ENCODE measurements at regions not wholly inside any gene's neighbourhood (a gene's known extent, or its start where the extent isn't known, plus 50 kb on each side); places are given as distances from the start of the nearest gene placed in this dataset.

- H3K27me3 ChIP-seq, result no peaks in the 10 kb centered on the region
- H3K9me3 ChIP-seq (ENCODE audit: low read depth), result no peaks in the 10 kb centered on the region
- H3K79me2 ChIP-seq, result no peaks in the 10 kb centered on the region
- no peaks in the 10 kb centered on the region for H3K36me3 ChIP-seq (replicated peaks; ENCODE audit: insufficient read depth, low read depth)
- TF ChIP-seq EZH2phosphoT487 (IDR thresholded peaks at IDR 0.05; ENCODE audit: low read depth, severe bottlenecking, unreplicated experiment), result no peak
- TF ChIP-seq CTCF (IDR thresholded peaks at IDR 0.05; ENCODE audit: poor library complexity), result no peak
- no peak for DNase-seq (ENCODE audit: low spot score)
- H3K4me2 ChIP-seq, result no peak overlapping the region
- no peaks in the 10 kb centered on the region for H3K4me1 ChIP-seq (ENCODE audit: insufficient read depth)
- no peak overlapping the region for H3K27ac ChIP-seq
- H3K9me2 ChIP-seq (replicated peaks; ENCODE audit: insufficient read depth), result no peaks in the 10 kb centered on the region
- no peak overlapping the region for H3K4me3 ChIP-seq
- H2AFZ ChIP-seq, result no peak overlapping the region
- H4K20me1 ChIP-seq (ENCODE audit: insufficient read depth, poor library complexity, severe bottlenecking), result no peaks in the 10 kb centered on the region
- WGBS (ENCODE audit: low lambda C conversion rate, missing lambda C conversion rate), result 97% methylated on average over 4 of the region's 4 CpGs
Measured at GRCh38 chr12:33663000-33663654, 223.5 kb upstream of the SYT10 start.

DNA sequence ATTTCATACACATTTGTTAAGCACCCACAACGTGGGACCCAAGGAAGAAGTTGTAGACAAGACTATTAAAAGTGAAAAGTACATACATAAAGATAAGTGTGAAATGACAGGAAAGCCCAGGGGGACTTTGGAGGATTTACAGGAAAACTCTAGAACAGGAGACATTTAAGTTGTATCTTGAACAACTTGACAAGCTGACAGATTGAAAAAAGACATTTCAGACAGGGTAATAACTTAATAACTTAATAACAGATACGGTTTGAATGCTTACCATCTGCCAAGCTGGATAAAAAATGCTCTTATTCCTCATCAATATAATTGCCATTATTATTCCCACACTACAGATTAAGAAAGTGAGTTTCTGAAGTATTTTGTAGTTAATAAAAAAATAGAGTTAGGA is 229.7 kb upstream of the SYT10 start:
- TF ChIP-seq CTCF (IDR thresholded peaks at IDR 0.05; ENCODE audit: poor library complexity) (no peak), EZH2phosphoT487 (IDR thresholded peaks at IDR 0.05; ENCODE audit: low read depth, severe bottlenecking, unreplicated experiment) (no peak), EZH2 (IDR thresholded peaks at IDR 0.05; ENCODE audit: borderline replicate concordance) (no peak)
- WGBS (ENCODE audit: low lambda C conversion rate, missing lambda C conversion rate), result 36% methylated on average over 2 of the region's 2 CpGs
- Histone ChIP-seq H3K4me3 (no peak overlapping the region), H3K4me1 (ENCODE audit: insufficient read depth) (no peaks in the 10 kb centered on the region), H3K4me2 (no peak overlapping the region), H3K79me2 (no peaks in the 10 kb centered on the region), H4K20me1 (ENCODE audit: insufficient read depth, poor library complexity, severe bottlenecking) (no peaks in the 10 kb centered on the region), H3K27ac (no peak overlapping the region), H3K9me3 (ENCODE audit: low read depth) (no peaks in the 10 kb centered on the region), H3K9me2 (replicated peaks; ENCODE audit: insufficient read depth) (no peaks in the 10 kb centered on the region), H2AFZ (no peak overlapping the region), H3K36me3 (replicated peaks; ENCODE audit: insufficient read depth, low read depth) (no peaks in the 10 kb centered on the region), H3K27me3 (no peaks in the 10 kb centered on the region)
- DNase-seq (ENCODE audit: low spot score), result no peak

DNA sequence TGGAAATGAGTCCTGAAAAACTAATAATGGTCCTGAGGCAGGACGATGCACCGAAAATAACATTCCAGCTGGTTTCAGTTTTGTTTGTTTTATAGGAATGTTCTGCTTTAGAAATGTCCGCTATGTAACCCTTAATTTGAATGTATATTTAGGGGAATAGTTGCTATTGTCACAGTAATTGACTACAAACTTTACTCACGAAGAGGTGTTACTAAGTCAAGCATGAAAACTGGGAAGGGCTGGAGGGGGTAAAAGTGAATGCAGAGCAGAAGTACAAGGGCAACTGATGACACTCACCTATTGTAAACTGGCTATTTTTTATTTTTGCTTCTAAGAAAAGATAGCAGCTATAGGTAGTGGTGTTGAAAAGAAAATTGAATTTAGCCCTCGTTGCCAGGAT is 230.7 kb upstream of the SYT10 start:
- peak overlapping the region; percentile 34 for H3K4me2 ChIP-seq
- H3K9me2 ChIP-seq (replicated peaks; ENCODE audit: insufficient read depth), result no peaks in the 10 kb centered on the region

More for the DNA sequence above, 230.7 kb upstream of the SYT10 start:
- Histone ChIP-seq H3K36me3 (replicated peaks; ENCODE audit: insufficient read depth, low read depth) (no peaks in the 10 kb centered on the region), H3K9me3 (ENCODE audit: low read depth) (no peaks in the 10 kb centered on the region), H2AFZ (no peak overlapping the region), H3K27me3 (no peaks in the 10 kb centered on the region), H3K27ac (no peak overlapping the region), H3K79me2 (no peaks in the 10 kb centered on the region), H4K20me1 (ENCODE audit: insufficient read depth, poor library complexity, severe bottlenecking) (no peaks in the 10 kb centered on the region), H3K4me3 (no peak overlapping the region), H3K4me1 (ENCODE audit: insufficient read depth) (no peaks in the 10 kb centered on the region)
- DNase-seq (ENCODE audit: low spot score), result no peak
- TF ChIP-seq EZH2phosphoT487 (IDR thresholded peaks at IDR 0.05; ENCODE audit: low read depth, severe bottlenecking, unreplicated experiment) (no peak), CTCF (IDR thresholded peaks at IDR 0.05; ENCODE audit: poor library complexity) (no peak), EZH2 (IDR thresholded peaks at IDR 0.05; ENCODE audit: borderline replicate concordance) (no peak)
- WGBS (ENCODE audit: low lambda C conversion rate, missing lambda C conversion rate), result 57% methylated on average over 5 of the region's 5 CpGs
